WTC11 (cell line): ENCODE measurements at regions not wholly inside any gene's neighbourhood (a gene's known extent, or its start where the extent isn't known, plus 50 kb on each side); places are given as distances from the start of the nearest gene placed in this dataset.

Experiments used
- ATAC-seq: fragments of 200-7000 bp; cut with Tn5 transposase; 2 replicates; pipeline ENCODE4 v1.10.0; 2021; ENCODE audit warnings: mild to moderate bottlenecking, moderate library complexity
- CTCF ChIA-PET: fragments of 300-600 bp; sonication (Branson Sonifier 250); formaldehyde crosslinking; loops from one replicate; lab custom pipeline; 2021; ENCODE audit warnings: antibody characterized with exemption; lab: Charles Lee
- POLR2A ChIA-PET: fragments of 350-600 bp; sonication (Branson Sonifier 250); formaldehyde crosslinking; loops from one replicate; lab custom pipeline; 2021; ENCODE audit warnings: antibody characterized with exemption; lab: Charles Lee
- DNase-seq: peaks from one replicate; pipeline ENCODE4 v3.0.0; 2021; ENCODE audit warnings: low spot score
- H3K27ac Mint-ChIP-seq: 2 replicates; pipeline ENCODE4 v1.8.0; 2021; ENCODE audit warnings: mixed read lengths
- H3K27me3 Mint-ChIP-seq: 2 replicates; pipeline ENCODE4 v1.8.0; 2021; ENCODE audit warnings: low read depth, mild to moderate bottlenecking, moderate library complexity, mixed read lengths
- H3K36me3 Mint-ChIP-seq: 2 replicates; pipeline ENCODE4 v1.8.0; 2021; ENCODE audit warnings: mixed read lengths
- H3K4me1 Mint-ChIP-seq: 2 replicates; pipeline ENCODE4 v1.8.0; 2022; ENCODE audit warnings: mixed read lengths
- H3K4me3 Mint-ChIP-seq: 2 replicates; pipeline ENCODE4 v1.8.0; 2021; ENCODE audit warnings: mild to moderate bottlenecking, moderate library complexity, mixed read lengths
- H3K9me3 Mint-ChIP-seq: 2 replicates; pipeline ENCODE4 v1.8.0; 2021; ENCODE audit warnings: mixed read lengths
- AFF4 ChIP-seq: sonication (generic); formaldehyde crosslinking; IDR thresholded peaks from 2 replicates; pipeline ENCODE4 v1.8.1; 2023; ENCODE audit warnings: mild to moderate bottlenecking, missing genetic modification reagents, borderline replicate concordance
- ATF1 ChIP-seq: sonication (generic); formaldehyde crosslinking; IDR thresholded peaks from 2 replicates; pipeline ENCODE4 v1.8.1; 2023; ENCODE audit warnings: mild to moderate bottlenecking, moderate library complexity, missing genetic modification reagents
- CBFB ChIP-seq: sonication (generic); formaldehyde crosslinking; IDR thresholded peaks from 2 replicates; pipeline ENCODE4 v1.8.1; 2022; ENCODE audit warnings: mild to moderate bottlenecking, low read depth, missing genetic modification reagents
- ELF4 ChIP-seq: sonication (generic); formaldehyde crosslinking; IDR thresholded peaks from 2 replicates; pipeline ENCODE4 v1.8.1; 2022; ENCODE audit warnings: low read depth, mild to moderate bottlenecking, moderate library complexity, missing genetic modification reagents
- ERG ChIP-seq: fragments of 250-450 bp; sonication (Bioruptor Pico); IDR thresholded peaks from 2 replicates; pipeline ENCODE4 v1.8.0; 2021; ENCODE audit warnings: mild to moderate bottlenecking
- GABPB1 ChIP-seq: sonication (generic); formaldehyde crosslinking; IDR thresholded peaks from 2 replicates; pipeline ENCODE4 v1.8.1; 2023; ENCODE audit warnings: mild to moderate bottlenecking, missing genetic modification reagents
- GTF2I ChIP-seq: fragments of 250-450 bp; sonication (Bioruptor Pico); conservative IDR thresholded peaks from 2 replicates; pipeline ENCODE4 v1.4.0; 2021; ENCODE audit warnings: mild to moderate bottlenecking
- MXD4 ChIP-seq: fragments of 250-450 bp; sonication (Bioruptor Pico); IDR thresholded peaks from 2 replicates; pipeline ENCODE4 v1.8.0; 2021; ENCODE audit warnings: mild to moderate bottlenecking, moderate library complexity, borderline replicate concordance
- MYBL2 ChIP-seq: sonication (generic); formaldehyde crosslinking; IDR thresholded peaks from 2 replicates; pipeline ENCODE4 v1.8.1; 2023; ENCODE audit warnings: mild to moderate bottlenecking, moderate library complexity, missing genetic modification reagents
- NR1H2 ChIP-seq: sonication (generic); formaldehyde crosslinking; IDR thresholded peaks from 2 replicates; pipeline ENCODE4 v1.9.0; 2021; ENCODE audit warnings: mild to moderate bottlenecking, moderate library complexity, missing genetic modification reagents
- NR2C2 ChIP-seq: sonication (generic); formaldehyde crosslinking; IDR thresholded peaks from 2 replicates; pipeline ENCODE4 v1.8.0; 2022; ENCODE audit warnings: mild to moderate bottlenecking, missing genetic modification reagents
- NR3C1 ChIP-seq: sonication (generic); formaldehyde crosslinking; conservative IDR thresholded peaks from 2 replicates; pipeline ENCODE4 v1.8.1; 2023; ENCODE audit warnings: low read depth, mild to moderate bottlenecking, missing genetic modification reagents
- OVOL2 ChIP-seq: fragments of 250-450 bp; sonication (Bioruptor Pico); IDR thresholded peaks from 2 replicates; pipeline ENCODE4 v1.9.0; 2021; ENCODE audit warnings: mild to moderate bottlenecking, borderline replicate concordance
- PRRX2 ChIP-seq: fragments of 250-450 bp; sonication (Bioruptor Pico); IDR thresholded peaks from 2 replicates; pipeline ENCODE4 v1.8.0; 2021; ENCODE audit warnings: mild to moderate bottlenecking
- RELA ChIP-seq: sonication (generic); formaldehyde crosslinking; IDR thresholded peaks from 2 replicates; pipeline ENCODE4 v1.8.1; 2022; ENCODE audit warnings: missing genetic modification reagents, mild to moderate bottlenecking, borderline replicate concordance
- RORB ChIP-seq: fragments of 250-450 bp; sonication (Bioruptor Pico); IDR thresholded peaks from 2 replicates; pipeline ENCODE4 v1.9.0; 2021; ENCODE audit warnings: mild to moderate bottlenecking
- TP53 ChIP-seq: sonication (generic); formaldehyde crosslinking; IDR thresholded peaks from 2 replicates; pipeline ENCODE4 v1.8.1; 2023; ENCODE audit warnings: mild to moderate bottlenecking, missing genetic modification reagents
- ZMAT4 ChIP-seq: fragments of 250-450 bp; sonication (Bioruptor Pico); IDR thresholded peaks from 2 replicates; pipeline ENCODE4 v1.9.0; 2021; ENCODE audit warnings: mild to moderate bottlenecking
- ZNF138 ChIP-seq: sonication (generic); formaldehyde crosslinking; conservative IDR thresholded peaks from 2 replicates; pipeline ENCODE4 v1.8.1; 2022; ENCODE audit warnings: mild to moderate bottlenecking, moderate library complexity, missing genetic modification reagents
- ZNF425 ChIP-seq: fragments of 250-450 bp; sonication (Bioruptor Pico); conservative IDR thresholded peaks from 2 replicates; pipeline ENCODE4 v1.9.0; 2021; ENCODE audit warnings: mild to moderate bottlenecking
- ZNF671 ChIP-seq: fragments of 250-450 bp; sonication (Bioruptor Pico); IDR thresholded peaks from 2 replicates; pipeline ENCODE4 v1.8.0; 2021; ENCODE audit warnings: mild to moderate bottlenecking
- TF ChIP-seq, protein P1 (sequence below): sonication (generic); formaldehyde crosslinking; IDR thresholded peaks from 2 replicates; pipeline ENCODE4 v1.8.1; 2022; ENCODE audit warnings: low read depth, missing genetic modification reagents, borderline replicate concordance
- TF ChIP-seq, protein P2 (sequence below): fragments of 200-600 bp; IDR thresholded peaks from 2 replicates; pipeline ENCODE4 v1.8.0; 2022; ENCODE audit warnings: antibody characterized with exemption
- TF ChIP-seq, protein P3 (sequence below): sonication (generic); formaldehyde crosslinking; IDR thresholded peaks from 2 replicates; pipeline ENCODE4 v1.8.0; 2022; ENCODE audit warnings: mild to moderate bottlenecking, missing genetic modification reagents

DNA sequence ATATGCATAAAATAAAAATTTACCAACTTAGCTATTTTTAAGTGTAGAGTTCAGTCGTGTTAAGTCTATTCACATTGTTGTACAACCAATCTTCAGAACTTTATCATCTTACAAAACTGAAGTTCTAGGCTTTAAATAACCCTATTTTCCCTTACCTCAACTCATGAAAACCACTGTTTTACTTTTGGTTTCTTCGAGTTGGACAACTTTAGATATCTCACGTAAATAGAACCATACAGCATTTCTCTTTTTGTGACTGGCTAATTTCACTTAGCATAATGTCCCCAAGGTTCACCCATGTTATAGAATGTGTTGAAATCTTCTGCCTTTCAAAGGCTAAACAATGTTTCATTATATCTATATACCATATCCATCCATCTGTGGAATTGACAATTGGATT is 819.0 kb upstream of the ADGRL4 start (continued):
- no peak for TF ChIP-seq ZMAT4 (CRISPR knock-in tag)

DNA sequence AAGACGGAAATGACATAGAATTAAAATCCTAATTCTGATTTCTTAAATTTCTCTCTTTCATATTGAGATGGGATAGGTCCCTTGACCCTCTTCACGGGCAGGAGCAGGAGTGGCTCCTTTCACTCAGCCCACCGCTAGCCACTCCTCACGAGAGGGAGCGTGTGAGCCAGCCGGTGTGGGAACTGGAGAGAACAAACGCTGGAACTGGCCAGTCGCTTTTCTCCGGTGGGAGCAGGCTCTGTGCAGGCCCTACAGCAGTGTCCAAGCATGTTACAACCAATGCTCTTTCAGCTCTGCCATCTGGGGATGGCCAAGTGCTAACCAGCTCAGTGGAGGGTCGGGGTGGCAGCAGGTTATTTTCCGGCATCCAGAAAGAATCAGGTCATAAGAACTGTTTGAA is 815.5 kb upstream of the ADGRL4 start:
- H3K4me1 Mint-ChIP-seq = no peaks in the 10 kb centered on the region
- no peaks in the 10 kb centered on the region for H3K9me3 Mint-ChIP-seq
- ChIA-PET POLR2A (no interaction called here), CTCF (no interaction called here)
- H3K27me3 Mint-ChIP-seq = no peaks in the 10 kb centered on the region
- TF ChIP-seq MYBL2 (CRISPR knock-in tag) (no peak), NR2C2 (CRISPR knock-in tag) (no peak), GABPB1 (CRISPR knock-in tag) (no peak), ZNF425 (CRISPR knock-in tag) (no peak), TP53 (CRISPR knock-in tag) (no peak), NR3C1 (CRISPR knock-in tag) (no peak), AFF4 (CRISPR knock-in tag) (no peak), MXD4 (CRISPR knock-in tag) (no peak), OVOL2 (CRISPR knock-in tag) (no peak)
- TF ChIP-seq, protein P1, sequence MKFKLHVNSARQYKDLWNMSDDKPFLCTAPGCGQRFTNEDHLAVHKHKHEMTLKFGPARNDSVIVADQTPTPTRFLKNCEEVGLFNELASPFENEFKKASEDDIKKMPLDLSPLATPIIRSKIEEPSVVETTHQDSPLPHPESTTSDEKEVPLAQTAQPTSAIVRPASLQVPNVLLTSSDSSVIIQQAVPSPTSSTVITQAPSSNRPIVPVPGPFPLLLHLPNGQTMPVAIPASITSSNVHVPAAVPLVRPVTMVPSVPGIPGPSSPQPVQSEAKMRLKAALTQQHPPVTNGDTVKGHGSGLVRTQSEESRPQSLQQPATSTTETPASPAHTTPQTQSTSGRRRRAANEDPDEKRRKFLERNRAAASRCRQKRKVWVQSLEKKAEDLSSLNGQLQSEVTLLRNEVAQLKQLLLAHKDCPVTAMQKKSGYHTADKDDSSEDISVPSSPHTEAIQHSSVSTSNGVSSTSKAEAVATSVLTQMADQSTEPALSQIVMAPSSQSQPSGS = no peak
- ATAC-seq = no peak
- H3K36me3 Mint-ChIP-seq = no peaks in the 10 kb centered on the region
- no peak overlapping the region for H3K27ac Mint-ChIP-seq
- DNase-seq = no peak
- H3K4me3 Mint-ChIP-seq = no peak overlapping the region

GRCh38 chr1:79819140-79819539 is 812.6 kb upstream of the ADGRL4 start:
- POLR2A ChIA-PET = no interaction called here
- TF ChIP-seq ERG (CRISPR knock-in tag) = no peak
- no peak for TF ChIP-seq RELA (CRISPR knock-in tag)
- TF ChIP-seq, protein P2, sequence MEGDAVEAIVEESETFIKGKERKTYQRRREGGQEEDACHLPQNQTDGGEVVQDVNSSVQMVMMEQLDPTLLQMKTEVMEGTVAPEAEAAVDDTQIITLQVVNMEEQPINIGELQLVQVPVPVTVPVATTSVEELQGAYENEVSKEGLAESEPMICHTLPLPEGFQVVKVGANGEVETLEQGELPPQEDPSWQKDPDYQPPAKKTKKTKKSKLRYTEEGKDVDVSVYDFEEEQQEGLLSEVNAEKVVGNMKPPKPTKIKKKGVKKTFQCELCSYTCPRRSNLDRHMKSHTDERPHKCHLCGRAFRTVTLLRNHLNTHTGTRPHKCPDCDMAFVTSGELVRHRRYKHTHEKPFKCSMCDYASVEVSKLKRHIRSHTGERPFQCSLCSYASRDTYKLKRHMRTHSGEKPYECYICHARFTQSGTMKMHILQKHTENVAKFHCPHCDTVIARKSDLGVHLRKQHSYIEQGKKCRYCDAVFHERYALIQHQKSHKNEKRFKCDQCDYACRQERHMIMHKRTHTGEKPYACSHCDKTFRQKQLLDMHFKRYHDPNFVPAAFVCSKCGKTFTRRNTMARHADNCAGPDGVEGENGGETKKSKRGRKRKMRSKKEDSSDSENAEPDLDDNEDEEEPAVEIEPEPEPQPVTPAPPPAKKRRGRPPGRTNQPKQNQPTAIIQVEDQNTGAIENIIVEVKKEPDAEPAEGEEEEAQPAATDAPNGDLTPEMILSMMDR = no peak
- TF ChIP-seq, protein P3, sequence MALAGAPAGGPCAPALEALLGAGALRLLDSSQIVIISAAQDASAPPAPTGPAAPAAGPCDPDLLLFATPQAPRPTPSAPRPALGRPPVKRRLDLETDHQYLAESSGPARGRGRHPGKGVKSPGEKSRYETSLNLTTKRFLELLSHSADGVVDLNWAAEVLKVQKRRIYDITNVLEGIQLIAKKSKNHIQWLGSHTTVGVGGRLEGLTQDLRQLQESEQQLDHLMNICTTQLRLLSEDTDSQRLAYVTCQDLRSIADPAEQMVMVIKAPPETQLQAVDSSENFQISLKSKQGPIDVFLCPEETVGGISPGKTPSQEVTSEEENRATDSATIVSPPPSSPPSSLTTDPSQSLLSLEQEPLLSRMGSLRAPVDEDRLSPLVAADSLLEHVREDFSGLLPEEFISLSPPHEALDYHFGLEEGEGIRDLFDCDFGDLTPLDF = no peak
- TF ChIP-seq MXD4 (CRISPR knock-in tag) = no peak
- no peak for TF ChIP-seq GABPB1 (CRISPR knock-in tag)
- no peak for TF ChIP-seq ATF1 (CRISPR knock-in tag)
- TF ChIP-seq RORB (CRISPR knock-in tag) = no peak
- TF ChIP-seq GTF2I (CRISPR knock-in tag) = no peak
- no peak for TF ChIP-seq ELF4 (CRISPR knock-in tag)
- TF ChIP-seq ZNF138 (CRISPR knock-in tag) = no peak
- TF ChIP-seq NR1H2 (CRISPR knock-in tag) = no peak
- TF ChIP-seq PRRX2 (CRISPR knock-in tag) = no peak
- TF ChIP-seq CBFB (CRISPR knock-in tag) = no peak
- no peak for TF ChIP-seq MYBL2 (CRISPR knock-in tag)
- TF ChIP-seq ZNF671 (CRISPR knock-in tag) = no peak

More at GRCh38 chr1:79819140-79819539, 812.6 kb upstream of the ADGRL4 start:
- Mint-ChIP-seq H3K27me3 (no peaks in the 10 kb centered on the region), H3K4me3 (no peak overlapping the region), H3K9me3 (no peaks in the 10 kb centered on the region), H3K27ac (no peak overlapping the region), H3K4me1 (no peaks in the 10 kb centered on the region), H3K36me3 (no peaks in the 10 kb centered on the region)
- CTCF ChIA-PET = no interaction called here
- no peak for ATAC-seq
- no peak for DNase-seq
